Esophagus muscularis mucosa (tissue), 4 donors: ENCODE measurements at regions not wholly inside any gene's neighbourhood (a gene's known extent, or its start where the extent isn't known, plus 50 kb on each side); places are given as distances from the start of the nearest gene placed in this dataset.

ENCODE experiments used
- DNase-seq: peaks from one replicate; pipeline ENCODE4 v3.0.0-alpha.2; 2017; ENCODE audit errors: extremely low spot score
- H3K27ac ChIP-seq, 4 donors: fragments of 200-600 bp; sonication (generic); replicated peaks in 1 of 4; 1 replicate in 3 of 4; 2 replicates in 1 of 4; pipeline ENCODE4 v1.5.1; 2016 to 2019; ENCODE audit warnings: mild to moderate bottlenecking in 1 of 4
- H3K27me3 ChIP-seq, 4 donors: fragments of 200-600 bp; sonication (generic); one replicate each; pipeline versions ENCODE4 v1.5.1 to v1.6.0; 2016 to 2019
- H3K36me3 ChIP-seq, 4 donors: fragments of 200-600 bp; sonication (generic); one replicate each; pipeline ENCODE4 v1.5.1; 2016 to 2019
- H3K4me1 ChIP-seq, 4 donors: fragments of 200-600 bp; sonication (generic); one replicate each; pipeline ENCODE4 v1.5.1; 2016 to 2019
- H3K4me3 ChIP-seq, 4 donors: fragments of 200-600 bp; sonication (generic); 1 replicate in 2 of 4; 2 replicates in 2 of 4; pipeline ENCODE4 v1.5.1; 2016 to 2019; ENCODE audit warnings: mild to moderate bottlenecking in 4 of 4, moderate library complexity in 1 of 4
- H3K9me3 ChIP-seq, 4 donors: fragments of 200-600 bp; sonication (generic); 1 replicate in 3 of 4; 2 replicates in 1 of 4; pipeline ENCODE4 v1.5.1; 2016 to 2019
- EP300 ChIP-seq: sonication (generic); formaldehyde crosslinking; IDR thresholded peaks from one replicate; pipeline ENCODE4 v1.6.1; 2017; ENCODE audit warnings: antibody characterized with exemption
- POLR2A ChIP-seq: fragments of 450-650 bp; IDR thresholded peaks from one replicate; pipeline ENCODE4 v1.6.1; 2017; ENCODE audit warnings: antibody characterized with exemption, moderate library complexity, mild to moderate bottlenecking, low read depth
- POLR2AphosphoS5 ChIP-seq, 2 donors: sonication (generic); formaldehyde crosslinking; IDR thresholded peaks; one replicate each; pipeline ENCODE4 v1.6.1; 2017; ENCODE audit warnings: antibody characterized with exemption in 2 of 2
- WGBS: methylation state at CpG from one replicate; pipeline ENCODE4 v1.1.5; 2018; 5-methylcytosine and 5-hydroxymethylcytosine counted together
- intact Hi-C: fragments of 100-400 bp; cut with DNase I; formaldehyde crosslinking; loops from one replicate; pipeline ENCODE4 v1.15.1; 2023
- TF ChIP-seq, protein P1 (sequence below), 3 experiments: fragments of 200-600 bp in 2 of 3; fragments of 450-650 bp in 1 of 3; sonication (generic) in 2 of 3; IDR thresholded peaks; one replicate each; pipeline ENCODE4 v1.5.1; 2017 to 2019; ENCODE audit warnings: antibody characterized with exemption in 3 of 3, mild to moderate bottlenecking in 2 of 3, moderate library complexity in 1 of 3

DNA sequence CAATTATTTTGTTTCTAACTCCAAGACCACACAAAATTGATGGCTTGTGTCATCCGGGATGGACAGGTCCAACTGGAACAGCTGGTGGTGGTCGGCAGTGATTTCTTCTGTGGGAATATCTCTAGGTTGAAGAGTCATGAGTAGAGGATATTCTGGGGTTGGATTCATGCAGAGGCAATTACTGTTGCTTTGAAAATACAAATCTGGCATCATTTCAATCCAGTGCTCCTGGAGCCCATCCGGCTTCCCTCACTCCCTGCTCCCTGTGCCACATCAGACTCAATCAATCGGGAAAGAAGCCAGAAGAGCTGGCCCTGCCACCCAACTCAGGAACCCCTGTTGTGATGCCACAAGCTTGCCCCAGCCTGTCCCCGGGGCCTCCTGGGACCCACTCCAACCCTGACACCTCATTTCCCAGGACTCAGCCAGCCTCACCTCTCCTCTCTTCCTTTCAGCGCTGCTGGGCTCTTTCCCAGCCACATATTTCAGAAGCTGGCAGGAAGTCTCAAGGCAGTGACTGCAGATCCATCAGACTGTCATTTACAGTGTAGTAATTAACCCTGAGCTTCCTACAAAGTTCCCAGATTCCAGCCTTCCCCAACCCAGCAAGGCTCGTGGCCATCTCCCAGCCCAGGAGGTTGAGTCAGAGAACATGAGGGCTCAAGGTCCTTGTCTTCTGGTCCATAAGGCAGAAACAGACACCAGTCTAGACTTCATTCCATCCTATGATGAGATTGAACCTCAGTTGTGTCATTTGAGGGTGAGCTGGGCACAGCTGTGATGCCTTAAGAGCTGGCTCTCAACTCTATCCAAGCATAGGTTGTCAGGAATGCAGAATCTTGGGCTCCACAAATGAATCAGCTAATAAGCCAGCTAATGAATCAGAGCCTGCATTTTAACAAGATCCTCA lies 114.0 kb downstream of the FAM174B start:
- H3K36me3 ChIP-seq: no peaks in the 10 kb centered on the region
- H3K27me3 ChIP-seq: no peaks in the 10 kb centered on the region
- TF ChIP-seq POLR2A: no peak
- no peak for TF ChIP-seq POLR2AphosphoS5 (IDR thresholded peaks at IDR 0.05)
- TF ChIP-seq, protein P1, sequence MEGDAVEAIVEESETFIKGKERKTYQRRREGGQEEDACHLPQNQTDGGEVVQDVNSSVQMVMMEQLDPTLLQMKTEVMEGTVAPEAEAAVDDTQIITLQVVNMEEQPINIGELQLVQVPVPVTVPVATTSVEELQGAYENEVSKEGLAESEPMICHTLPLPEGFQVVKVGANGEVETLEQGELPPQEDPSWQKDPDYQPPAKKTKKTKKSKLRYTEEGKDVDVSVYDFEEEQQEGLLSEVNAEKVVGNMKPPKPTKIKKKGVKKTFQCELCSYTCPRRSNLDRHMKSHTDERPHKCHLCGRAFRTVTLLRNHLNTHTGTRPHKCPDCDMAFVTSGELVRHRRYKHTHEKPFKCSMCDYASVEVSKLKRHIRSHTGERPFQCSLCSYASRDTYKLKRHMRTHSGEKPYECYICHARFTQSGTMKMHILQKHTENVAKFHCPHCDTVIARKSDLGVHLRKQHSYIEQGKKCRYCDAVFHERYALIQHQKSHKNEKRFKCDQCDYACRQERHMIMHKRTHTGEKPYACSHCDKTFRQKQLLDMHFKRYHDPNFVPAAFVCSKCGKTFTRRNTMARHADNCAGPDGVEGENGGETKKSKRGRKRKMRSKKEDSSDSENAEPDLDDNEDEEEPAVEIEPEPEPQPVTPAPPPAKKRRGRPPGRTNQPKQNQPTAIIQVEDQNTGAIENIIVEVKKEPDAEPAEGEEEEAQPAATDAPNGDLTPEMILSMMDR (IDR thresholded peaks at IDR 0.05): no peak
- TF ChIP-seq EP300: no peak
- 69% methylated on average over 7 of the region's 7 CpGs for WGBS
- no peaks in the 10 kb centered on the region for H3K9me3 ChIP-seq
- DNase-seq: no peak
- intact Hi-C loops: no loop called here
- peaks cover 0 to 3% (median 0%) of the 10 kb centered on the region in 4 donors for H3K4me1 ChIP-seq
- no peak overlapping the region for H3K27ac ChIP-seq
- no peak overlapping the region for H3K4me3 ChIP-seq

DNA sequence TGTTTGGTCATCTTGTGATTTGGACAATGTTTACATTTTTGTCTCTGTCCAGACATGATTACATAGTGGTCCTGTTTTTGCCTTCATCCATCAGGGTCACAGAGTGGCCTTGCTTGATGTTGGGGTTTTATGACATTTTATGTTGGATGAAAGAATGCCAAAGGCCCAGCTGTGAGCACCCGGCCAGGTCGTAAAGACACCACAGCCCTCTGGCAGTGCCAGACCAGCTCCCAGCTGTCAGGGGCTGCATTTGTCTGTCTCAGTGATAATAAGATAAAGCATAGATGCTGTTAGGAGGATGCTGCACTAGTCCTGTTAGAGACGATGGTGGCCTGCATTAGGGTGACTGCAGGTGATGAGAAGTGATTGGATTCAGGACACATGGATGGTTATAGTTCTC lies 117.5 kb downstream of the FAM174B start:
- no peaks in the 10 kb centered on the region for H3K36me3 ChIP-seq
- no peaks in the 10 kb centered on the region for H3K27me3 ChIP-seq
- no peak overlapping the region for H3K4me3 ChIP-seq
- no peak overlapping the region for H3K27ac ChIP-seq
- intact Hi-C loops: no loop called here
- no peak for DNase-seq
- 75% methylated on average over 3 of the region's 3 CpGs for WGBS
- no peaks in the 10 kb centered on the region for H3K9me3 ChIP-seq
- TF ChIP-seq EP300: no peak
- TF ChIP-seq, protein P1 (IDR thresholded peaks at IDR 0.05): no peak
- TF ChIP-seq POLR2AphosphoS5 (IDR thresholded peaks at IDR 0.05): no peak
- TF ChIP-seq POLR2A: no peak
- peaks cover 0 to 3% (median 0%) of the 10 kb centered on the region in 4 donors for H3K4me1 ChIP-seq

DNA sequence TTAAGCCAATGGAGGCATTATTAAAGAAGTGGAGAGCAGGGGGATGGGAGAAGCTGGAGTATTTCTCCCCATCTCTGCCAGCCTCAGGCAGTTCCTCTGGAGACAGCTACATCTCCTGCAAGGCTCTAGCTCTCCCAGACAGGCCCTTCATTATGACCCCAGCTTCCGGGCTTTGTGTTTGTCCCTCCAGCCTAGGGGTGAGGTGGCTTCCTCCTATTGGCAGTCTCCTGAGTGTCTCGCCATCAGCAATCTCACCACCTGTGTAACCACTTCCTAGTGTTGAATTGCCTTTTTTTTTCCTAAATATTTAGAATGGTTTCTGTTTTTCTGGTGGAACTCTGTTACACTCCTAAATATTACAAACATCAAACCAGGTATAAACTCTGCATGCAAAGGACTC lies 122.3 kb downstream of the FAM174B start:
- H3K36me3 ChIP-seq: no peaks in the 10 kb centered on the region
- 57% methylated on average over 2 of the region's 2 CpGs for WGBS
- H3K4me1 ChIP-seq: no peaks in the 10 kb centered on the region
- TF ChIP-seq POLR2AphosphoS5 (IDR thresholded peaks at IDR 0.05): no peak
- TF ChIP-seq, protein P1 (IDR thresholded peaks at IDR 0.05): no peak
- TF ChIP-seq EP300: no peak
- TF ChIP-seq POLR2A: no peak
- no peak overlapping the region for H3K4me3 ChIP-seq
- DNase-seq: no peak
- no peak overlapping the region for H3K27ac ChIP-seq
- intact Hi-C loops: no loop called here
- H3K9me3 ChIP-seq: no peaks in the 10 kb centered on the region
- H3K27me3 ChIP-seq: peaks cover 0 to 6% (median 0%) of the 10 kb centered on the region in 4 donors

DNA sequence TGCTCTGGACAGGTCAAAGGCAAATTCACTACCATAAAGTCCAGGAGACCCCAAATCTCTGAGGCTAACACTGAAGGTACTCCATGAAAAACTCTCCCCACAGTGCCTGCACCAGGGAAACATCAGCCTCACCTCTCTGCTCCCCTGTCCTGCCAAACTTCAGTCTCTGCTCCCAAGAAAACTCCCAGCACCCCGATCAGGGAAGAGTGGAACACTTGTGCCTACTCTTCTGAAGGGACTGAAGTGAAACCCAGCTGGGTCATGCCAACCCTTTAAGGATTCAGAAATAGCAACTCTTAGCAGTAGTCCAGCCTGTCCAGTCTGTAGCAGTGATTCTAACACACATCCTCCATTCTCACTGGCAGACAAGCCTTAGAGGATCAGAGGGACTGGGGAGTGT lies 124.2 kb downstream of the FAM174B start:
- Histone ChIP-seq H3K9me3 (no peaks in the 10 kb centered on the region), H3K4me3 (no peak overlapping the region), H3K4me1 (peaks cover 7 to 12% (median 9%) of the 10 kb centered on the region in 4 donors), H3K27me3 (peaks cover 0 to 6% (median 0%) of the 10 kb centered on the region in 4 donors), H3K36me3 (no peaks in the 10 kb centered on the region), H3K27ac (no peak overlapping the region)
- no peak for DNase-seq
- intact Hi-C loops: no loop called here
- whole genome bisulfite sequencing: 73% methylated on average over 1 of the region's 1 CpG
- TF ChIP-seq EP300 (no peak), POLR2AphosphoS5 (IDR thresholded peaks at IDR 0.05) (no peak), POLR2A (no peak)
- TF ChIP-seq, protein P1 (IDR thresholded peaks at IDR 0.05): no peak
